ENCODE measurements at regions not wholly inside any gene's neighbourhood (a gene's known extent, or its start where the extent isn't known, plus 50 kb on each side); places are given as distances from the start of the nearest gene placed in this dataset.
"Not testable (repeated sequence)": the region's sequence is repeated elsewhere in the genome, so short reads cannot be mapped to it uniquely, and the experiment has no call there.

GRCh38 chr6:57870083-57870482 lies 552.7 kb downstream of the PRIM2 start:
- not testable (repeated sequence) for DNase-seq

- DNase-seq, result not testable (repeated sequence)
Measured at GRCh38 chr6:57873424-57873823, 556.0 kb downstream of the PRIM2 start.

GRCh38 chr6:57876659-57877058 lies 559.2 kb downstream of the PRIM2 start:
- not testable (repeated sequence) for DNase-seq

- DNase-seq, result not testable (repeated sequence)
Measured at GRCh38 chr6:57877729-57878128, 560.3 kb downstream of the PRIM2 start.

- not testable (repeated sequence) for DNase-seq
Measured at GRCh38 chr6:57878792-57879191, 561.4 kb downstream of the PRIM2 start.

- DNase-seq, result not testable (repeated sequence)
Measured at GRCh38 chr6:57898850-57899249, 581.4 kb downstream of the PRIM2 start.

GRCh38 chr6:57900687-57901399 lies 583.4 kb downstream of the PRIM2 start:
- not testable (repeated sequence) for DNase-seq

GRCh38 chr6:57901445-57901844 lies 584.0 kb downstream of the PRIM2 start:
- DNase-seq, result not testable (repeated sequence)

GRCh38 chr6:57904356-57904755 lies 586.9 kb downstream of the PRIM2 start:
- DNase-seq, result not testable (repeated sequence)

- not testable (repeated sequence) for DNase-seq
Measured at GRCh38 chr6:57915300-57915699, 597.9 kb downstream of the PRIM2 start.

- not testable (repeated sequence) for DNase-seq
Measured at GRCh38 chr6:57942966-57943365, 625.5 kb downstream of the PRIM2 start.

GRCh38 chr6:57946084-57946768 lies 628.8 kb downstream of the PRIM2 start:
- not testable (repeated sequence) for DNase-seq

GRCh38 chr6:57946769-57947091 lies 629.3 kb downstream of the PRIM2 start:
- DNase-seq, result not testable (repeated sequence)

GRCh38 chr6:57948481-57948880 lies 631.1 kb downstream of the PRIM2 start:
- not testable (repeated sequence) for DNase-seq

- not testable (repeated sequence) for DNase-seq
Measured at GRCh38 chr6:57950430-57950829, 633.0 kb downstream of the PRIM2 start.

- not testable (repeated sequence) for DNase-seq
Measured at GRCh38 chr6:57966757-57967156, 649.3 kb downstream of the PRIM2 start.

- DNase-seq, result not testable (repeated sequence)
Measured at GRCh38 chr6:57971956-57972355, 654.5 kb downstream of the PRIM2 start.

GRCh38 chr6:57974653-57975052 lies 657.2 kb downstream of the PRIM2 start:
- no peak for DNase-seq

GRCh38 chr6:57975127-57975526 lies 657.7 kb downstream of the PRIM2 start:
- not testable (repeated sequence) for DNase-seq

GRCh38 chr6:57976371-57976770 lies 658.9 kb downstream of the PRIM2 start:
- not testable (repeated sequence) for DNase-seq

GRCh38 chr6:57983603-57984002 lies 666.2 kb downstream of the PRIM2 start:
- DNase-seq, result not testable (repeated sequence)

- not testable (repeated sequence) for DNase-seq
Measured at GRCh38 chr6:57984575-57984974, 667.1 kb downstream of the PRIM2 start.

GRCh38 chr6:57985734-57986133 lies 668.3 kb downstream of the PRIM2 start:
- not testable (repeated sequence) for DNase-seq

- not testable (repeated sequence) for DNase-seq
Measured at GRCh38 chr6:57986584-57986983, 669.2 kb downstream of the PRIM2 start.
